GM23338 (cell line): ENCODE measurements at regions not wholly inside any gene's neighbourhood (a gene's known extent, or its start where the extent isn't known, plus 50 kb on each side); places are given as distances from the start of the nearest gene placed in this dataset.

Experiments used
- ATAC-seq: fragments of 200-7000 bp; cut with Tn5 transposase; 3 replicates; pipeline ENCODE4 v1.9.1; 2020
- DNase-seq: peaks from one replicate; pipeline ENCODE4 v3.0.0-alpha.2; 2015; ENCODE audit warnings: low spot score
- H2AFZ ChIP-seq: fragments of 200-600 bp; sonication (generic); 2 replicates; pipeline ENCODE4 v1.8.0; 2016; ENCODE audit warnings: antibody characterized with exemption, mild to moderate bottlenecking, moderate library complexity
- H3F3A ChIP-seq: fragments of 200-600 bp; sonication (generic); replicated peaks from 2 replicates; pipeline ENCODE4 v1.8.0; 2017; ENCODE audit warnings: antibody characterized with exemption, mixed run types, low read depth
- H3K27ac ChIP-seq: fragments of 200-600 bp; sonication (generic); 2 replicates; pipeline ENCODE4 v1.6.1; 2016; ENCODE audit warnings: low read depth
- H3K27me3 ChIP-seq: fragments of 200-600 bp; sonication (generic); 2 replicates; pipeline ENCODE4 v1.8.0; 2016; ENCODE audit warnings: mild to moderate bottlenecking, mixed run types, moderate library complexity; ENCODE audit not compliant: insufficient read depth
- H3K36me3 ChIP-seq: fragments of 200-600 bp; sonication (generic); 2 replicates; pipeline ENCODE4 v1.8.0; 2016; ENCODE audit warnings: mild to moderate bottlenecking; ENCODE audit not compliant: insufficient read depth
- H3K4me1 ChIP-seq: fragments of 200-600 bp; sonication (generic); 2 replicates; pipeline ENCODE4 v1.8.0; 2016; ENCODE audit warnings: mild to moderate bottlenecking, moderate library complexity; ENCODE audit not compliant: insufficient read depth
- H3K4me2 ChIP-seq: fragments of 200-600 bp; sonication (generic); 2 replicates; pipeline ENCODE4 v1.7.1; 2017; ENCODE audit warnings: mixed run types
- H3K4me3 ChIP-seq: fragments of 200-600 bp; sonication (generic); 2 replicates; pipeline ENCODE4 v1.6.1; 2016; ENCODE audit warnings: mixed run types
- H3K79me2 ChIP-seq: fragments of 200-600 bp; sonication (generic); replicated peaks from 2 replicates; pipeline ENCODE4 v1.8.0; 2017; ENCODE audit warnings: mild to moderate bottlenecking; ENCODE audit not compliant: insufficient read depth
- H3K9me2 ChIP-seq: fragments of 200-600 bp; sonication (generic); 2 replicates; pipeline ENCODE4 v1.8.0; 2017; ENCODE audit not compliant: insufficient read depth
- H4K20me1 ChIP-seq: fragments of 200-600 bp; sonication (generic); replicated peaks from 2 replicates; pipeline ENCODE4 v1.8.0; 2017; ENCODE audit warnings: mild to moderate bottlenecking; ENCODE audit not compliant: insufficient read depth
- H3K27ac Mint-ChIP-seq: 2 replicates; pipeline ENCODE4 v1.8.0; 2020; ENCODE audit warnings: inconsistent platforms, mild to moderate bottlenecking, moderate library complexity, mixed read lengths
- H3K27me3 Mint-ChIP-seq: 3 replicates; pipeline ENCODE4 v1.8.0; 2022; ENCODE audit warnings: low read depth, mild to moderate bottlenecking, moderate library complexity, mixed read lengths, inconsistent platforms; ENCODE audit not compliant: insufficient read depth, poor library complexity
- H3K36me3 Mint-ChIP-seq: 3 replicates; pipeline ENCODE4 v1.8.0; 2021; ENCODE audit warnings: low read depth, mild to moderate bottlenecking, inconsistent platforms, moderate library complexity, mixed read lengths
- H3K4me1 Mint-ChIP-seq: 3 replicates; pipeline ENCODE4 v1.8.0; 2020; ENCODE audit warnings: mild to moderate bottlenecking, inconsistent platforms, mixed read lengths
- H3K4me3 Mint-ChIP-seq: 3 replicates; pipeline ENCODE4 v1.8.0; 2021; ENCODE audit warnings: moderate library complexity, mild to moderate bottlenecking, inconsistent platforms, mixed read lengths
- H3K9me3 Mint-ChIP-seq: 3 replicates; pipeline ENCODE4 v1.8.0; 2020; ENCODE audit warnings: moderate library complexity, mild to moderate bottlenecking, inconsistent platforms, mixed read lengths
- CREB1 ChIP-seq: fragments of 250-450 bp; sonication (Bioruptor Pico); IDR thresholded peaks from 2 replicates; pipeline ENCODE4 v1.5.0; 2020; ENCODE audit warnings: low read depth, mild to moderate bottlenecking, moderate library complexity
- EZH2 ChIP-seq: fragments of 200-600 bp; sonication (generic); IDR thresholded peaks from one replicate; pipeline ENCODE4 v1.8.0; 2017; ENCODE audit warnings: antibody characterized with exemption, mild to moderate bottlenecking, low read depth; ENCODE audit not compliant: unreplicated experiment
- EZH2phosphoT487 ChIP-seq: fragments of 200-600 bp; sonication (generic); IDR thresholded peaks from one replicate; pipeline ENCODE4 v1.8.1; 2018; ENCODE audit warnings: antibody characterized with exemption; ENCODE audit not compliant: unreplicated experiment
- JUNB ChIP-seq: IDR thresholded peaks from one replicate; pipeline ENCODE4 v1.6.1; 2016; ENCODE audit warnings: antibody characterized with exemption; ENCODE audit not compliant: unreplicated experiment
- NANOG ChIP-seq: IDR thresholded peaks from 2 replicates; pipeline ENCODE4 v1.6.1; 2016; ENCODE audit warnings: antibody characterized with exemption, borderline replicate concordance
- POLR2AphosphoS5 ChIP-seq: IDR thresholded peaks from 2 replicates; pipeline ENCODE4 v1.6.1; 2016; ENCODE audit warnings: antibody characterized with exemption, low read depth
- STAT1 ChIP-seq: IDR thresholded peaks from one replicate; pipeline ENCODE4 v1.6.1; 2016; ENCODE audit warnings: antibody characterized with exemption; ENCODE audit not compliant: unreplicated experiment
- ZNF114 ChIP-seq: fragments of 250-450 bp; sonication (Bioruptor Pico); IDR thresholded peaks from 2 replicates; pipeline ENCODE4 v1.5.0; 2020; ENCODE audit warnings: mild to moderate bottlenecking, moderate library complexity
- ZNF331 ChIP-seq: fragments of 250-450 bp; sonication (Bioruptor Pico); IDR thresholded peaks from 2 replicates; pipeline ENCODE4 v1.5.0; 2020; ENCODE audit warnings: low read depth, mild to moderate bottlenecking, moderate library complexity
- TF ChIP-seq, protein P1 (sequence below): fragments of 250-450 bp; sonication (Bioruptor Pico); IDR thresholded peaks from 2 replicates; pipeline ENCODE4 v1.5.0; 2020; ENCODE audit warnings: mild to moderate bottlenecking, moderate library complexity
- TF ChIP-seq, protein P2 (sequence below): IDR thresholded peaks from 2 replicates; pipeline ENCODE4 v1.6.1; 2016; ENCODE audit warnings: antibody characterized with exemption
- TF ChIP-seq, protein P3 (sequence below): IDR thresholded peaks from one replicate; pipeline ENCODE4 v1.6.1; 2018; ENCODE audit warnings: antibody characterized with exemption; ENCODE audit not compliant: unreplicated experiment
- TF ChIP-seq, protein P4 (sequence below), 2 experiments: fragments of 200-600 bp in 1 of 2; sonication (generic) in 1 of 2; conservative IDR thresholded peaks; 2 replicates each; pipeline versions ENCODE4 v1.5.1 to v1.6.1; 2016 to 2017; ENCODE audit warnings: antibody characterized with exemption in 2 of 2, low read depth in 2 of 2, mild to moderate bottlenecking in 2 of 2, moderate library complexity in 1 of 2

DNA sequence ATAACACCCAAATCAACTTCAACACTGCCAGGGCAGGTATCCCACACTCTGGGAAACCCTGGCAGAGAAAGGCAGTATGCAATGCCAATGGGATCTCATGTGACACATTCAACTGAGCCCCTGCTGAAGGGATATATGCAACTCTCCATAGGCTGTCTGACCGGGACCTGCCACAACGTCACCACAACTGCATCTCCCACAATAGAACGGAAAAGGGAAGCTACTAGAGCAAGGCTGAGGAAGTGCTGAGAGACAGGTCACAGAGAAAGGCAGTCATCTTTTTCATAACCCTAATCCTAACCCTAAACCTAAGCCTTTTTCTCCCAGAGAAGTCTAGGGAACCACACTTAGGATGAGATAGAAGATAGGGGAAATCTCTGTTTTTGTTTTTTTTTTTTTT lies 345.9 kb upstream of the CD180 start (continued):
- TF ChIP-seq, protein P1, sequence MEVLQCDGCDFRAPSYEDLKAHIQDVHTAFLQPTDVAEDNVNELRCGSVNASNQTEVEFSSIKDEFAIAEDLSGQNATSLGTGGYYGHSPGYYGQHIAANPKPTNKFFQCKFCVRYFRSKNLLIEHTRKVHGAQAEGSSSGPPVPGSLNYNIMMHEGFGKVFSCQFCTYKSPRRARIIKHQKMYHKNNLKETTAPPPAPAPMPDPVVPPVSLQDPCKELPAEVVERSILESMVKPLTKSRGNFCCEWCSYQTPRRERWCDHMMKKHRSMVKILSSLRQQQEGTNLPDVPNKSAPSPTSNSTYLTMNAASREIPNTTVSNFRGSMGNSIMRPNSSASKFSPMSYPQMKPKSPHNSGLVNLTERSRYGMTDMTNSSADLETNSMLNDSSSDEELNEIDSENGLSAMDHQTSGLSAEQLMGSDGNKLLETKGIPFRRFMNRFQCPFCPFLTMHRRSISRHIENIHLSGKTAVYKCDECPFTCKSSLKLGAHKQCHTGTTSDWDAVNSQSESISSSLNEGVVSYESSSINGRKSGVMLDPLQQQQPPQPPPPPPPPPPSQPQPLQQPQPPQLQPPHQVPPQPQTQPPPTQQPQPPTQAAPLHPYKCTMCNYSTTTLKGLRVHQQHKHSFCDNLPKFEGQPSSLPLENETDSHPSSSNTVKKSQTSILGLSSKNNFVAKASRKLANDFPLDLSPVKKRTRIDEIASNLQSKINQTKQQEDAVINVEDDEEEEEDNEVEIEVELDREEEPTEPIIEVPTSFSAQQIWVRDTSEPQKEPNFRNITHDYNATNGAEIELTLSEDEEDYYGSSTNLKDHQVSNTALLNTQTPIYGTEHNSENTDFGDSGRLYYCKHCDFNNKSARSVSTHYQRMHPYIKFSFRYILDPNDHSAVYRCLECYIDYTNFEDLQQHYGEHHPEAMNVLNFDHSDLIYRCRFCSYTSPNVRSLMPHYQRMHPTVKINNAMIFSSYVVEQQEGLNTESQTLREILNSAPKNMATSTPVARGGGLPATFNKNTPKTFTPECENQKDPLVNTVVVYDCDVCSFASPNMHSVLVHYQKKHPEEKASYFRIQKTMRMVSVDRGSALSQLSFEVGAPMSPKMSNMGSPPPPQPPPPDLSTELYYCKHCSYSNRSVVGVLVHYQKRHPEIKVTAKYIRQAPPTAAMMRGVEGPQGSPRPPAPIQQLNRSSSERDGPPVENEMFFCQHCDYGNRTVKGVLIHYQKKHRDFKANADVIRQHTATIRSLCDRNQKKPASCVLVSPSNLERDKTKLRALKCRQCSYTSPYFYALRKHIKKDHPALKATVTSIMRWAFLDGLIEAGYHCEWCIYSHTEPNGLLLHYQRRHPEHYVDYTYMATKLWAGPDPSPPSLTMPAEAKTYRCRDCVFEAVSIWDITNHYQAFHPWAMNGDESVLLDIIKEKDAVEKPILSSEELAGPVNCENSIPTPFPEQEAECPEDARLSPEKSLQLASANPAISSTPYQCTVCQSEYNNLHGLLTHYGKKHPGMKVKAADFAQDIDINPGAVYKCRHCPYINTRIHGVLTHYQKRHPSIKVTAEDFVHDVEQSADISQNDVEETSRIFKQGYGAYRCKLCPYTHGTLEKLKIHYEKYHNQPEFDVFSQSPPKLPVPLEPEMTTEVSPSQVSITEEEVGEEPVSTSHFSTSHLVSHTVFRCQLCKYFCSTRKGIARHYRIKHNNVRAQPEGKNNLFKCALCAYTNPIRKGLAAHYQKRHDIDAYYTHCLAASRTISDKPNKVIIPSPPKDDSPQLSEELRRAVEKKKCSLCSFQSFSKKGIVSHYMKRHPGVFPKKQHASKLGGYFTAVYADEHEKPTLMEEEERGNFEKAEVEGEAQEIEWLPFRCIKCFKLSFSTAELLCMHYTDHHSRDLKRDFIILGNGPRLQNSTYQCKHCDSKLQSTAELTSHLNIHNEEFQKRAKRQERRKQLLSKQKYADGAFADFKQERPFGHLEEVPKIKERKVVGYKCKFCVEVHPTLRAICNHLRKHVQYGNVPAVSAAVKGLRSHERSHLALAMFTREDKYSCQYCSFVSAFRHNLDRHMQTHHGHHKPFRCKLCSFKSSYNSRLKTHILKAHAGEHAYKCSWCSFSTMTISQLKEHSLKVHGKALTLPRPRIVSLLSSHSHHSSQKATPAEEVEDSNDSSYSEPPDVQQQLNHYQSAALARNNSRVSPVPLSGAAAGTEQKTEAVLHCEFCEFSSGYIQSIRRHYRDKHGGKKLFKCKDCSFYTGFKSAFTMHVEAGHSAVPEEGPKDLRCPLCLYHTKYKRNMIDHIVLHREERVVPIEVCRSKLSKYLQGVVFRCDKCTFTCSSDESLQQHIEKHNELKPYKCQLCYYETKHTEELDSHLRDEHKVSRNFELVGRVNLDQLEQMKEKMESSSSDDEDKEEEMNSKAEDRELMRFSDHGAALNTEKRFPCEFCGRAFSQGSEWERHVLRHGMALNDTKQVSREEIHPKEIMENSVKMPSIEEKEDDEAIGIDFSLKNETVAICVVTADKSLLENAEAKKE (CRISPR knock-in tag) = no peak
- TF ChIP-seq, protein P2, sequence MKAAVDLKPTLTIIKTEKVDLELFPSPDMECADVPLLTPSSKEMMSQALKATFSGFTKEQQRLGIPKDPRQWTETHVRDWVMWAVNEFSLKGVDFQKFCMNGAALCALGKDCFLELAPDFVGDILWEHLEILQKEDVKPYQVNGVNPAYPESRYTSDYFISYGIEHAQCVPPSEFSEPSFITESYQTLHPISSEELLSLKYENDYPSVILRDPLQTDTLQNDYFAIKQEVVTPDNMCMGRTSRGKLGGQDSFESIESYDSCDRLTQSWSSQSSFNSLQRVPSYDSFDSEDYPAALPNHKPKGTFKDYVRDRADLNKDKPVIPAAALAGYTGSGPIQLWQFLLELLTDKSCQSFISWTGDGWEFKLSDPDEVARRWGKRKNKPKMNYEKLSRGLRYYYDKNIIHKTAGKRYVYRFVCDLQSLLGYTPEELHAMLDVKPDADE = no peak
- no peak for TF ChIP-seq NANOG
- TF ChIP-seq ZNF114 (CRISPR knock-in tag) = no peak
- TF ChIP-seq POLR2AphosphoS5 = no peak

DNA sequence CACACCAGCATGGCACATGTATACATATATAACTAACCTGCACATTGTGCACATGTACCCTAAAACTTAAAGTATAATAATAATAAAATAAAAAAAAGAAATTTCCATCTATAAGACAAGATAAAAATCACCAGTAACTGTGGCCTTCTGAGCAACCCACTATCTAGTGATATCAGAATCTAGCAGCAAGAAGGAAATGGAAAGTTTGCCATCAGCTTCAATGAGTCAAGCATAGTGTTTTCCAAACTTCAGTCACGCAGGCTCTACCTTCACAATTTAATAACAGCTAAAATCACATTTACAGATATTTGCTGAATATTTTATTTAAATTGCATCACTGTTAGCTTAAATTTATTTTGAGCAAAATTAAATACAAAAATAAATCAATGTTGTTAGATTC lies 345.3 kb upstream of the CD180 start:
- Histone ChIP-seq H3K27me3 (no peaks in the 10 kb centered on the region), H3K4me1 (no peaks in the 10 kb centered on the region), H3K79me2 (no peaks in the 10 kb centered on the region), H2AFZ (no peak overlapping the region), H3K27ac (no peak overlapping the region), H3K4me2 (no peak overlapping the region), H4K20me1 (no peaks in the 10 kb centered on the region), H3K9me2 (no peaks in the 10 kb centered on the region), H3F3A (no peaks in the 10 kb centered on the region), H3K36me3 (no peaks in the 10 kb centered on the region), H3K4me3 (no peak overlapping the region)
- H3K27ac Mint-ChIP-seq = no peak overlapping the region
- H3K4me3 Mint-ChIP-seq = no peak overlapping the region
- ATAC-seq (no peak), DNase-seq (no peak)
- no peaks in the 10 kb centered on the region for H3K4me1 Mint-ChIP-seq
- H3K27me3 Mint-ChIP-seq = no peaks in the 10 kb centered on the region
- no peaks in the 10 kb centered on the region; the same call in 2 of the 3 replicates for H3K9me3 Mint-ChIP-seq
- H3K36me3 Mint-ChIP-seq = no peaks in the 10 kb centered on the region
- TF ChIP-seq NANOG = no peak
- TF ChIP-seq STAT1 = no peak
- TF ChIP-seq, protein P3, sequence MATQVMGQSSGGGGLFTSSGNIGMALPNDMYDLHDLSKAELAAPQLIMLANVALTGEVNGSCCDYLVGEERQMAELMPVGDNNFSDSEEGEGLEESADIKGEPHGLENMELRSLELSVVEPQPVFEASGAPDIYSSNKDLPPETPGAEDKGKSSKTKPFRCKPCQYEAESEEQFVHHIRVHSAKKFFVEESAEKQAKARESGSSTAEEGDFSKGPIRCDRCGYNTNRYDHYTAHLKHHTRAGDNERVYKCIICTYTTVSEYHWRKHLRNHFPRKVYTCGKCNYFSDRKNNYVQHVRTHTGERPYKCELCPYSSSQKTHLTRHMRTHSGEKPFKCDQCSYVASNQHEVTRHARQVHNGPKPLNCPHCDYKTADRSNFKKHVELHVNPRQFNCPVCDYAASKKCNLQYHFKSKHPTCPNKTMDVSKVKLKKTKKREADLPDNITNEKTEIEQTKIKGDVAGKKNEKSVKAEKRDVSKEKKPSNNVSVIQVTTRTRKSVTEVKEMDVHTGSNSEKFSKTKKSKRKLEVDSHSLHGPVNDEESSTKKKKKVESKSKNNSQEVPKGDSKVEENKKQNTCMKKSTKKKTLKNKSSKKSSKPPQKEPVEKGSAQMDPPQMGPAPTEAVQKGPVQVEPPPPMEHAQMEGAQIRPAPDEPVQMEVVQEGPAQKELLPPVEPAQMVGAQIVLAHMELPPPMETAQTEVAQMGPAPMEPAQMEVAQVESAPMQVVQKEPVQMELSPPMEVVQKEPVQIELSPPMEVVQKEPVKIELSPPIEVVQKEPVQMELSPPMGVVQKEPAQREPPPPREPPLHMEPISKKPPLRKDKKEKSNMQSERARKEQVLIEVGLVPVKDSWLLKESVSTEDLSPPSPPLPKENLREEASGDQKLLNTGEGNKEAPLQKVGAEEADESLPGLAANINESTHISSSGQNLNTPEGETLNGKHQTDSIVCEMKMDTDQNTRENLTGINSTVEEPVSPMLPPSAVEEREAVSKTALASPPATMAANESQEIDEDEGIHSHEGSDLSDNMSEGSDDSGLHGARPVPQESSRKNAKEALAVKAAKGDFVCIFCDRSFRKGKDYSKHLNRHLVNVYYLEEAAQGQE = no peak
- no peak for TF ChIP-seq EZH2
- TF ChIP-seq CREB1 = no peak
- TF ChIP-seq ZNF114 (CRISPR knock-in tag) = no peak
- no peak for TF ChIP-seq EZH2phosphoT487
- TF ChIP-seq ZNF331 (CRISPR knock-in tag) = no peak
- no peak for TF ChIP-seq JUNB
- TF ChIP-seq, protein P4, sequence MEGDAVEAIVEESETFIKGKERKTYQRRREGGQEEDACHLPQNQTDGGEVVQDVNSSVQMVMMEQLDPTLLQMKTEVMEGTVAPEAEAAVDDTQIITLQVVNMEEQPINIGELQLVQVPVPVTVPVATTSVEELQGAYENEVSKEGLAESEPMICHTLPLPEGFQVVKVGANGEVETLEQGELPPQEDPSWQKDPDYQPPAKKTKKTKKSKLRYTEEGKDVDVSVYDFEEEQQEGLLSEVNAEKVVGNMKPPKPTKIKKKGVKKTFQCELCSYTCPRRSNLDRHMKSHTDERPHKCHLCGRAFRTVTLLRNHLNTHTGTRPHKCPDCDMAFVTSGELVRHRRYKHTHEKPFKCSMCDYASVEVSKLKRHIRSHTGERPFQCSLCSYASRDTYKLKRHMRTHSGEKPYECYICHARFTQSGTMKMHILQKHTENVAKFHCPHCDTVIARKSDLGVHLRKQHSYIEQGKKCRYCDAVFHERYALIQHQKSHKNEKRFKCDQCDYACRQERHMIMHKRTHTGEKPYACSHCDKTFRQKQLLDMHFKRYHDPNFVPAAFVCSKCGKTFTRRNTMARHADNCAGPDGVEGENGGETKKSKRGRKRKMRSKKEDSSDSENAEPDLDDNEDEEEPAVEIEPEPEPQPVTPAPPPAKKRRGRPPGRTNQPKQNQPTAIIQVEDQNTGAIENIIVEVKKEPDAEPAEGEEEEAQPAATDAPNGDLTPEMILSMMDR (conservative IDR thresholded peaks at IDR 0.05; ENCODE audit: low read depth in 2 of 2) = no peak
- TF ChIP-seq POLR2AphosphoS5 = no peak
